GM19468 (cell line): ENCODE measurements at regions not wholly inside any gene's neighbourhood (a gene's known extent, or its start where the extent isn't known, plus 50 kb on each side); places are given as distances from the start of the nearest gene placed in this dataset.

Experiments used
- ATAC-seq: cut with Tn5 transposase; IDR thresholded peaks from one replicate; pipeline ENCODE4 v1.9.1; 2021; ENCODE audit warnings: mild to moderate bottlenecking, moderate library complexity, moderate number of reproducible peaks; ENCODE audit not compliant: unreplicated experiment; ENCODE audit errors: extremely low read depth

DNA sequence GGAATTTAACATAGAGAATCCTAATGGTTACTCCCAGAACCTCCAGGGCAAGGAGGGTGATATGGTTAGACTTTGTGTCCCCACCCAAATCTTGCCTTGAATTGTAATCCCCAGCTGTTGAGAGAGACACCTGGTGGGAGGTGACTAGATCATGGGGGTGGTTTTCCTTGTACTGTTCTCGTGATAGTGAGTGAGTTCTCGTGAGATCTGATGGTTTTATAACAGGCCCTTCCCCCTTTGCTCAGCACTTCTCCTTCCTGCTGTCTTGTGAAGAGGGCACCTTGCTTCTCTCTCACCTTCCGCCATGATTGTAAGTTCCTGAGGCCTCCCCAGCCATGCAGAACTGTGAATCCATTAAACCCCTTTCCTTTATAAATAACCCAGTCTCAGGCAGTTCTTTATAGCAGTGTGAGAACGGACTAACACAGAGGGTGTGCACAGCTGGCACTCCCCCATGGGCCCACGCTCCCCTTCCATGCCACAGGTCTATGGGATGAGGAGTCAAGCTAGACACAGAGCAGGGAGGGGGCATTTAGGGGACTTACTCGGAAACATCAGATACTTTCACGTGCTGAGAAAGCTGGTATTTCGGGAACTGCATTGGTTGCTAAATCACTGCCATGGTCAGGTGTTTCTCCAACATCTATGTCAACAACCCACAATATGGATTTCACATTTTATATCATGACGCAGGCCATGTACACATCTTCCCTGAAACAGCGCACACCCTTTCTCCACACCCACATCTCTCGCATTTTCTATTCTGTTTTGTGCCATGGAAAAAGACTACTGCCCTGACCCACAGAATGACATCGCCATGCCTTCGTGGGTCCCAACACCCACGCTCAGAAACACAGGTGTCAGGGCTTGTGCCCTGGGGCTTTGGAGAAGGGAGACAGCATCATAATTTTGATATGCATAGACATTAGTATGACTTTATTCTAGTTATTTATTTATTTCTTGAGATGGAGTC, 199.1 kb upstream of the GSE1 start:
- no peak for ATAC-seq

DNA sequence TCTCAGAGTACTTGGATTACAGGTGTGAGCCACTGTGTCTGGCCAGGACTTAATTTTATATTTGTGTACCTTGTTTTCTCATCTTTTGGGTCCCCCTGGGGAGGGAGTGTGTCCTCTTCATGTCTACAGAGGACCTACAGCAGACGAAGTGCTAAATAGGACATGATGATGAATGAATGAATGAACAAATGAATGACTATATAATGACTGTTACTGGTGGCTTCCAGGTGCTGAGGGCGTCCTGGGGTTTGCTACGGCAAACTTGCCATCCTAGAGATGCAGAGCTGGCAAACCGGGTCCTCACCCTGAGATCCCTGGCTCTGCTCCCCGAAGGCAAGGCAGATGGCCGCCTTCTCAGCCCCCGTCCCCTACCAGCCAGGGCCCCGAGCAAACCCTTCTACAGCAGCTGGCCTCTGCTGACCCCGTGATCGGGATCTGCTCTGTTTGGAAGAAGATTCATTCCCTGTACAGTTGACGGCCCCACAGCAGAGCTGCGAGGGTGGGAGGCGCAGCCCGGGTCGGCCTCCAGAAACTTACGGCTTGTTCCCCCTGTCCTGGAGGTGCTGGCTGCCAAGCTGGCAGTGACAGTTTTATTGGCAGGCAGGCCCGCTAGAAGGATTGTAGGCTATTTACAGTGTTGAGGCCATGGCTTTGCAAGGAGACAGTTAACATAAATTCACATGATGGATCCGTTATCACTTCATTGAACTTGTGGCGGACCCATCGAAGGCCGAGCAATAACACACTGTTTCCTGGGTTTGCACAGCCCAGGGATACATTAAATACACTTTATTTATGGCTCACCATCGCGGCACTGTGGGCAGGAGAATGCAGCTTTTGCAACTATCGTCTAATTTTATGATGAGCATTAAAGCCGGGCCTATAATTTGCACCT, 197.7 kb upstream of the GSE1 start:
- no peak for ATAC-seq

- no peak for ATAC-seq
Measured at GRCh38 chr16:85416228-85417109, 196.7 kb upstream of the GSE1 start.

- ATAC-seq, result no peak
Measured at GRCh38 chr16:85417156-85417860, 195.8 kb upstream of the GSE1 start.

GRCh38 chr16:85418978-85419491, 194.1 kb upstream of the GSE1 start:
- ATAC-seq, result no peak

DNA sequence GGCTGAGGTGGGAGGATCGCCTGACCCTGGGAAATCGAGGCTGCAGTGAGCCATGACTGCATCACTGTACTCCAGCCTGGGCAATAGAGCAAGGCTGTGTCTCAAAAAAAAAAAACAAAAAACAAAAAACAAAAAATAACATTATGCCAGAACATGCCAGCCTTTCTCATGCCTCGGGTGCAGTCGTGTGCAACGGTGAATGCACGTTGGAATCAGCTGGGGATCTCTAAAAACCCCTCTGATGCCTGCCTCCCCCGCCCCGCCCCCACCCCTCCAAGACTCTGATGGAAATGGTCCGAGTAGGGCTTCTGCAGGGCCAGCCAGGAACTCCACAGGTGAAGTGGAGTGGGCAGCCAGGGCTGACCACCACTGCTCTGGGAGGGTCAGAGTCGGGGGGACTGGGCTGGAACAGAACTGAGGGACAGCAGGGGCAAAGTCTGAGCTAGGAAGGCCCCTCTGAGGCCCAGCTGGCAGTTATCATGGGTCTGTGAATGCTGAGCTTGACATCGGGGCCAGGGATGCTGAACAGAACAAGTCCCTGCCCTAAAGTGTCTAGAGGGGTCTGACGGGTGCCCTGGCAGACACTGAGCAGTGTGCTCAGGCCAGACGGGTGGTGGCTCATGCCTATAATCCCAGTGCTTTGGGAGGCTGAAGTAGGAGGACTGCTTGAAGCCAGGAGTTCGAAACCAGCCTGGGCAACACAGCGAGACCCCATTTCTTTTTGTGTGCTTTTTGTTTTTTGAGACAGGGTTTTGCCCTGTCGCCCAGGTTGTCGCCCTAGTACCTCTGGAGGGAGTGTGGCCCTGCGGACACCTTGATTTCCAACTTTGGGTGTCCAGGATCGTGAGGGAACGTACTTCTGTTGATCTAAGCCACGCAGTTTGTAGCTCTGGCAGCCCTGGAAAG, 193.4 kb upstream of the GSE1 start:
- ATAC-seq, result no peak

DNA sequence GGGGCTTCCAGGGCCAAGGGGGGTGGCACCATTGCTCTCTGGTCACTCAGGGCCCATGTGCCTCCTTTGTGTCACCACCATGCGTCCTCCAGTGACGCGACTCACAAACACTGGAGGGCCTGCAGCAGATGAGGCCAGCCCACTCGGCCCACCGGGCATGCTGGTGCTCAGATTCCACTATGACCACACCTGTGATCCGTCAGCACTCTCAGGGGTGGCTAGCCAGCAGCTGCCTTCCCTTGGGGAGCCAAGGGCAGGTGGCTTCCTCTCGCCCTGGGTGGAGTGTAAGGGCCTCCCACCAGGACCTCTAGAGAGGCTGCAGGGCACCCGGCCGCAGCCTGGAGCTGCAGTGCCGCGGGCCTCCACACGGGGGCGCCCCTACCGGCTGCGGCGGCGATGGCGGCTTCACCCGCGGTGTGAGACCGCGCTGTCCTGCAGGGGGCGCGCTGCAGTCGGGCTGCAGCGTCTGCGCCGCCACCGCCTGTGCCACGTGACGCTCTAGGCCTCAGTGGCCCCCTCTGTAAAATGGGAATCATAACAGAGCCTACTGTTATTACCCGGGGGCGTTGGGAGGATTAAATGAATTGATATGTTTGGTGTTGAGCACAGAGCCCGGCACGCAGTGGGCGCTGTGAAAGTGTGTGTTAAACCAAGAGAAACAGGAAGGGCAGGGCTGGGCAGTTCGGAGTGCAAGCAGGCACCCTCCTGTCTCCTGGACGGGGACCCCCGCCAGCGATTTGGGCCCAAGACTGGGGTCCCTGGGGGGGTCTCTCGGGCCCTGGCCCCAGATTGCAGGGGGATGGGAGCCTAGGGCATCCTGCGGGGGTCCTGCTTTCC, 192.4 kb upstream of the GSE1 start:
- no peak for ATAC-seq

DNA sequence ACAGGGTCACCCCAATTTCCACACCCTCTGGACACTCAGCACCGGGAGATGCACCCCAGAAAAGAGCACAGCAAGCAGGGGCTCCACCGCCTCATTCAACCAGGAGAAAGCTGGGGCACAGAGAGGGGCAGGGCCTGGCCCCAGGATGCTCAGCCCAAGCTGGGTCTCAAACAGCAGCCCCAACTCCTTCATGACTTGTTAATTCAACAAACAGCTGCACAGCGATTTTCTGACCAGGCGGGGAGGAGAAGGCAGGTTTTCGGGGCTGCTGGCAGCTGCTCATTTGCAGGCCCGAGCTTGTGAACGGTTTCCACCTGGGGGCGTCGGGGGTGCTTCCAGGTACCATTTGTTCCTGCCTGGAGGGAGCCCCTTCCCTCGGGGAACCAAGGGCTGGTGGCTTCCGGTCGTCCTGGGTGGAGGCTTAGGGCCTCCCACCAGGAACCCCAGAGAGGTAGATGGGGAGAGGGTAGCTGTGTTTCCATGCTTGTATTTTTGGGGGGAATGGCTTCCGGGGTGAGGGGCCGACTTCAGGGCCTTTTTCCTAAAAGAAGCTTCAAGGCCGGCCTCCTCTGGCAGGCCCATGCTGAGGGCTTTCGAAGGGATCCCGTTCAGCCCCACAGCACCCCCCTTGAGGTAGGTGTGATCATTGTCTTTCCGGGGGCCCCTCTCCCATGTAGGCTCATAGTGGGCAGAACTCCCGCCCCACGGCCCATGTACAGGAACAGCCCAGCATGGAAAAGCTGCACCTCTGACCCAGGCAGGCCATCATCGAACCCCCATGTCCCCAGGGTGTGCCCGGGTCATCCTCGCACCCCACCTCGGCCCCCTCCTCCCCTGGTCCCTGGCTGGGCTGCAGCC, 191.6 kb upstream of the GSE1 start:
- no peak for ATAC-seq

- ATAC-seq, result no peak
Measured at GRCh38 chr16:85422196-85422631, 190.9 kb upstream of the GSE1 start.

DNA sequence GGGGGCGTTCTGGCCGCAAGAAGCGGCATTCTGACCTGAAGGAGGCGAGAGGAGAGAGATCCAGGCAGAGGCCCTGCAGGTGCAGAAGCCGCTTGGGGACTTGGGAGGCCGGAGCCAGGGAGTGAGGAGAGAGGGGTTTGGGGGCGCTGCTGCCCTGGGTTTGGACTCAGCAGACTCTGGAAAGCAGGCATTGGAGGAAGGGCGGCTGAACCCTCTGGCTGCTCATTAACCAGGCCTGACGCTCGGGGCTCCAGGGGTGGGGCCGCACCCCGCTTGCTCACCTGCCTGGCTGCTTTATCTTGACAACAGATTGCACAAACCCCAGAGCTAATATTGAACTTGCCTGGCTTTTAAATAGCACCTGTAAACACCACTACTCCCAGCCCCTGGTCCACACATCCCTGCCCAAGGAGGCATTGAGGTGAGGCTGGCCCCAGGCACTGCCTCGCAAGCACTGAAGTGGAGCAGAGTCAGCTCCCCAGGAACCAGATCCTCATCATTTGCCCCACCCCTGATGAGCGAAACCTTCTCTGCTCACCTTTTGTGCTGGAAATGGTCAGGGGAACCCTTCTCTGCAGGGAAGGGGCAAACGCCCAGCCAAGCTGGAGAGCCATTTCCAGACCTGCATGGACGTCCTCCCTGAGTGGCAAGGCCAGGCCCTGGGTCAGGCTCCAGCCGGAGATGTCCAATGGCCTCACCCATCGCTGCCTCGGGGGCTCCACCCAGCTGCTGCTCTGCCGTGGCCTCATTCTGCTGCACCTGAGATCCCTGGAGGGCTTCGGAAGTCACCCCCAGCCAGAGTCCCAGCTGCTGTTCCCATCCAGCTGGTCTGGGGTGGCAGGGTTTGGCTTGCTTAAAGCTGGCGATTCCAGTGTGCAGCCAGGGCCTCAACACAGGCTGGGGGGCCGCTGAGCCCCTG, 190.2 kb upstream of the GSE1 start:
- no peak for ATAC-seq

DNA sequence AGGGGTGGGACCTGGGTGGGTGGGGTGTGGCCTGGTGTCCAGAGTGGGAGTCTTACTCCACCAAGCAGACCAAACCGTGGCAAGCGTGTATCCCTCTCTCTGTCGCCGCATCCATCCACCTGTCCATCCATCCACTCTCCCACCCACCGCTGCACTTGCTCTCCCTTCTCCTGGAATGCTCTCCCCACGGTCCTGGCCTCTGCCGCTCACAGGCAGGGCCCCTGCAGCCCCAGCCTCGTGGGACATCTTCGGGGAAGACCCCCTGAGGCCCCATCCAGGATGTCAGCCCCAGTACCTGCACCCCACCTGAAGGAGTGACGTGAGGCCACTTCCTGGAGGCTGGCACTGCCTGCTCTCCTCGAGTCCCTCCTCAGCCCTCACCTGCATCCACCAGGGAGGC, 189.5 kb upstream of the GSE1 start:
- ATAC-seq, result no peak

- no peak for ATAC-seq
Measured at GRCh38 chr16:85424260-85425073, 188.7 kb upstream of the GSE1 start.

DNA sequence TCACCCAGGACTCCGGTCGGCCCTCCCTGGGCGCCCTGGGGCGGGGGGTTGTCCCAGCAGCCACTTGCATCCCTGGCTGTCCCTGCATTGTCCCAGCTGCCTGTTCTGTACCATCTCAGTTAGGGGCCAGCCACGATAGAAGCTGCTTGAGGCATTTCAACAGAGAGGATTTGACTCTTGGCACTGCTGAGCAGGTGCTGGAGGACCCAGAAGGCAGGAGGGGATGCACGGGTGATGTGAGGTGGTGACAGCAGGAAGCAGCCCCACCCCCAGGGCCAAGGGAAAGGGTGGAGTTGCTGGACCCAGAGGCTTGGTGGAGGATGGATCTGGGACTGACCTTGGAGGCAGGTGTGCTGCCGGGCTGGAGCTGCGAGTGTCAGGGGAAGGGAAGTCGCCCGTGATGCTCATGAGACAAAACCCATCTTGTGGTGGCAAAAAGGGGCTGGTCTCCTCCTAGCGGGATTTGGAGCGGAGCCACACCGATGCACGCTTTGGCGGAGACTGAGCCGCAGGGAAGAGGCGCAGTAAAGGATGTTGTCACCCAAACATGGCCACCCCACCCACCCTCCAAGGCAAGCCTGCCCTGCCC, 188.0 kb upstream of the GSE1 start:
- ATAC-seq, result no peak

DNA sequence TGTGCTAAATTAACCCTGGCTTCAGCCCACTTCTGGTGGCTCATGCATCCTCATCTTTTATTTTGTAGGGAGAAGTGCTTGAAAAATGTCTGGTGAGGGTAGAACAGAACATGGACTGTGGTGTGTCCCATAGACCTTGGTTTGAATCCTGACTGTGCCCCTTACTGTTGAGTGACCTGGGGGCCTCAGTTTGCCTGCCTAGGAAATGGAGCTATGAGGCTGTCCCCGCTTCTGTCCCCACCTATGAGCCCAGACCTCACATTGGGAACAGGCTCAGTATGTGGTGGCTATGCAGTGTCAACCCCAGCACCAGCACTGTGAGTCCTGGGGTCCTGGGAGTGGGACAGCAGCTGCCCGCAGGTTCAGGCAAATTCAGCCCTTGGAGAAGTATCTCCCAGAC, 186.3 kb upstream of the GSE1 start:
- ATAC-seq, result no peak
